ENCODE measurements at regions not wholly inside any gene's neighbourhood (a gene's known extent, or its start where the extent isn't known, plus 50 kb on each side); places are given as distances from the start of the nearest gene placed in this dataset.

DNA sequence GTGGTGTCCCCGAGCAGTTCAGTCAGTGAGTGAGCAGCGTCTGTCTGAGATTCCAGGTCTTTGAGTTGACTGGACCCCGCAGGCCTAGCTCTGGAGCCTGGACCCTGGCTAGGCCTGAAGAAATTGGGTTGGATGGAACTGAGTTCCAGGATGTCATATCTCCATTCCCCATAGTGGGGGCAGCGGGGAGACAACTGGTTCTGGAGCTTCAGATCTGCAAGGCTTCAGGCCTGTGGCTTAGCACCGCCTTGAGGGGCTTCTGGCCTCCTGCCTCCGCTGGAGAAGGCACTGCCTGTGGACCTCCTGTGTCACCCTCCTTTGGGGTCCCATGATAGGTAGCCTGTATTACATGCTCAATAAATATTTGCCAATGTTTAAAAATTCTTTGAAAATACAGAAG, 288.4 kb upstream of the ID2 start:
- no peak overlapping the region for H3K4me3 ChIP-seq (replicated peaks in 1 of 2; ENCODE audit: low read depth in 2 of 2, low read length in 2 of 2)
- TF ChIP-seq, protein P1, sequence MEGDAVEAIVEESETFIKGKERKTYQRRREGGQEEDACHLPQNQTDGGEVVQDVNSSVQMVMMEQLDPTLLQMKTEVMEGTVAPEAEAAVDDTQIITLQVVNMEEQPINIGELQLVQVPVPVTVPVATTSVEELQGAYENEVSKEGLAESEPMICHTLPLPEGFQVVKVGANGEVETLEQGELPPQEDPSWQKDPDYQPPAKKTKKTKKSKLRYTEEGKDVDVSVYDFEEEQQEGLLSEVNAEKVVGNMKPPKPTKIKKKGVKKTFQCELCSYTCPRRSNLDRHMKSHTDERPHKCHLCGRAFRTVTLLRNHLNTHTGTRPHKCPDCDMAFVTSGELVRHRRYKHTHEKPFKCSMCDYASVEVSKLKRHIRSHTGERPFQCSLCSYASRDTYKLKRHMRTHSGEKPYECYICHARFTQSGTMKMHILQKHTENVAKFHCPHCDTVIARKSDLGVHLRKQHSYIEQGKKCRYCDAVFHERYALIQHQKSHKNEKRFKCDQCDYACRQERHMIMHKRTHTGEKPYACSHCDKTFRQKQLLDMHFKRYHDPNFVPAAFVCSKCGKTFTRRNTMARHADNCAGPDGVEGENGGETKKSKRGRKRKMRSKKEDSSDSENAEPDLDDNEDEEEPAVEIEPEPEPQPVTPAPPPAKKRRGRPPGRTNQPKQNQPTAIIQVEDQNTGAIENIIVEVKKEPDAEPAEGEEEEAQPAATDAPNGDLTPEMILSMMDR (IDR thresholded peaks at IDR 0.05; ENCODE audit: low read depth, low read length): no peak
- no peak for DNase-seq (ENCODE audit: low read depth in 2 of 2)

DNA sequence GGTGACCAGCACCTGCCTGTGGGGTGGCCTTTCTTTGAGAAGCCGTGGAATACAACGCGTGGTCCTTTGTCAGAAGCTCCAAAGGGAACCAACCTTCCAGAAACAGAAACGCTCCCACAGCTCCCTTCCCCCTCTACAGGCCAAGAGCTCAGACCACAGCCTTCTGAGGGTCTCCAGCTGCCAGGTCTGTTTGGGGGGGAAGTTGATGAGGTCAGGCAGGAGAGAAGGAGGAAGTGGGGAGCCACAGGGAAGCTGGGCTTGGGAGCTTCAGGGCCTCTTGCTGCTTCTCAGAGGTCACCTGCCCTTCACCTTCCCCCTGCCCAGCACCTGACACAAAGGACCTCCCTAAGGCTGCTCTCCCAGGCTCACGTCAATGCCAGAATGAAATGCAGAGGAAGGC, 287.7 kb upstream of the ID2 start:
- TF ChIP-seq, protein P1 (IDR thresholded peaks at IDR 0.05; ENCODE audit: low read depth, low read length): no peak
- no peak for DNase-seq (ENCODE audit: low read depth in 2 of 2)
- no peak overlapping the region for H3K4me3 ChIP-seq (replicated peaks in 1 of 2; ENCODE audit: low read depth in 2 of 2, low read length in 2 of 2)

DNA sequence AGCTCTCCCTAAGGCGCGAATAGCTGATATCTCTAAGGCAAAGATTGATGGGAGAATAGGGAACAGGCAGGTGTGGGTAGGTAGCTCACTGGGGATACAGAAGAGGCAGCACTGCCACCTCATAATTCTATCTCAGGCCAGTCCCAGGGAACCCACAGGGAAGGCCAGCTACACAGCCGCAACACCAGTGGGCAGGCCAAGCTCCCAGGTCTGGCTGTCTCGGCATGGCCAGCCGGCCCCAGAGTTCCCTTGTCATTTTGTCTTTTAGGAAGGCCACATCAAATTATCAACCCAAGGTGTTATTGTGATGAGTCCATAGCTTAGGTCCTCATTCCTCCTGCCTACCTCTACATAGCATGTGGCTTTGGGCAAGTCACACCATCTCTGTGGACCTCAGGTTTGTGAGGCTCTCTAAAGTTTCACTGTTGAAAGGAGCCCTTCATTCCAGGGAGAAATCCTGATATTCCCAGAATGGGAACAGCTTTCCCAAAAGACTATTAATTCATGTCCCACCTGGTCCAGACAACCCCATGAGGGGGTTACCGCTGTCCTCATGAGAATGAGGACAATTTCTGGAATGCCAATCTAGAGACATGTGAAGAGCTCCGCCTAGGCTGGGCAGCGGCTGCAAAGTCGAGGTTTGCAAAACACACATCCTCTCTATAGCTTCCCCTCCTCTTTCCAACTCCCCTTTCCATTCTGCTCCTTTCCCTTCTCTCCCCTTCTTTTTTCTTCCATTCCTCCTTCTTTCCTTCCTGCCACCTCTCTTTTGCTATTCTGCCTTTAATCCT, 287.1 kb upstream of the ID2 start:
- TF ChIP-seq, protein P1 (IDR thresholded peaks at IDR 0.05; ENCODE audit: low read depth, low read length): no peak
- no peak overlapping the region for H3K4me3 ChIP-seq (replicated peaks in 1 of 2; ENCODE audit: low read depth in 2 of 2, low read length in 2 of 2)
- DNase-seq (ENCODE audit: low read depth in 2 of 2): no peak

DNA sequence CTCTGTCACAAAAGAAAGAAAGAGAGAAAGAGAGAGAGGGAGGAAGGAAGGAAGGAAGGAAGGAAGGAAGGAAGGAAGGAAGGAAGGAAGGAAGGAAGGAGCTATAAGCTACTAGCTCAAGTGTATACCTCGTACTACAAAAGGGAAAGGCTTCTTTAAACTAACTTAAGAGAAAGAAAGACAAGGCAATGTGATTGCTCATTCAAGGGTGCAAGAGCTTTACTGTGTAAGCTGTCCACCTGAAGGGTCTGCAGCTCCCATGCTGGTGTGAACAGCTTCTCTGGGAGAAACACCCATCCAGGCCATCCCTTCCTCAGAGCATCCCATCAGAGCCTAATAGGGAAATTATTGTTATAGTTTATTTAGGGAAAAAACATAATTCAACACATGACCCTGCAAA, 286.1 kb upstream of the ID2 start:
- TF ChIP-seq, protein P1 (IDR thresholded peaks at IDR 0.05; ENCODE audit: low read depth, low read length): no peak
- no peak overlapping the region for H3K4me3 ChIP-seq (replicated peaks in 1 of 2; ENCODE audit: low read depth in 2 of 2, low read length in 2 of 2)
- DNase-seq (ENCODE audit: low read depth in 2 of 2): no peak

- TF ChIP-seq, protein P1 (IDR thresholded peaks at IDR 0.05; ENCODE audit: low read depth, low read length): no peak
- H3K4me3 ChIP-seq (replicated peaks in 1 of 2; ENCODE audit: low read depth in 2 of 2, low read length in 2 of 2): no peak overlapping the region
- DNase-seq (ENCODE audit: low read depth in 2 of 2): no peak
These were observed 283.7 kb upstream of the ID2 start for GRCh38 chr2:8398040-8398668.

GRCh38 chr2:8399731-8400130, 282.1 kb upstream of the ID2 start:
- DNase-seq (ENCODE audit: low read depth in 2 of 2): no peak
- TF ChIP-seq, protein P1 (IDR thresholded peaks at IDR 0.05; ENCODE audit: low read depth, low read length): no peak
- no peak overlapping the region for H3K4me3 ChIP-seq (replicated peaks in 1 of 2; ENCODE audit: low read depth in 2 of 2, low read length in 2 of 2)
